ENCODE measurements at regions not wholly inside any gene's neighbourhood (a gene's known extent, or its start where the extent isn't known, plus 50 kb on each side); places are given as distances from the start of the nearest gene placed in this dataset.

DNA sequence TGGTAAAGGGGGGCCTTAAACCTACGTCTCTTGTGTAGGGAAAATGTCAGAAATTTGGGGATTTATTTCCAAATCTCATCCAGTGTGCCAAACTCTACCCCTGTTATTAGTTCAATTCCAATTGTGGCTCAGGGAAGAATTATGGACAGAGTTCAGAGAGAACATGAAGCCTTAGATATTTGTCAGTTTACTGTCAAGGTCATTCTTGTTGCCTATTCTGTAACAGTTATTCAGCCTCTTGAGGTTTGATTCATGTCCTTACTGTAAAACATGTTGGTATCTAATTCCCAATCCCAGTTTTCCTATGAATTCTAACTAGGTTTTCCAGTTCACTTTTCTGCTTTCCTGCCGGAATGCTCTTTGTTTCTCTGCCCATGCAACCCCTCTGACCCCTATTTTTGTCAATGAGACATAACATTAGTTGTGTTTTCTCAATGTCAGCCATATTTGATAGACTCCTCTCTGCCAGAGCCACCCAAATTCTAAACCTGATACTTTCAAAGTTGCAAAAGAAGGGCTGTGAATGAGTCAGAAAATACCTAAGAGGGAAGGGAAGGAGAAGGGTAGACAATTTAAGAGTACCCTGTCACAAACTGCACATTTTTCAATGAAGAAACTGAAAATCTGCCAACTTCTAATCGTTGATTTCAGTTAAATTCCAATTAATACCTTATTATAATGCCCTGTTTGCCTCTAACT lies 52.4 kb downstream of the ATOSA start:
- no peak for TF ChIP-seq EZH2 (IDR thresholded peaks at IDR 0.05; ENCODE audit: borderline replicate concordance, insufficient read depth, low read depth, low read length, poor library complexity, severe bottlenecking)
- TF ChIP-seq, protein P1, sequence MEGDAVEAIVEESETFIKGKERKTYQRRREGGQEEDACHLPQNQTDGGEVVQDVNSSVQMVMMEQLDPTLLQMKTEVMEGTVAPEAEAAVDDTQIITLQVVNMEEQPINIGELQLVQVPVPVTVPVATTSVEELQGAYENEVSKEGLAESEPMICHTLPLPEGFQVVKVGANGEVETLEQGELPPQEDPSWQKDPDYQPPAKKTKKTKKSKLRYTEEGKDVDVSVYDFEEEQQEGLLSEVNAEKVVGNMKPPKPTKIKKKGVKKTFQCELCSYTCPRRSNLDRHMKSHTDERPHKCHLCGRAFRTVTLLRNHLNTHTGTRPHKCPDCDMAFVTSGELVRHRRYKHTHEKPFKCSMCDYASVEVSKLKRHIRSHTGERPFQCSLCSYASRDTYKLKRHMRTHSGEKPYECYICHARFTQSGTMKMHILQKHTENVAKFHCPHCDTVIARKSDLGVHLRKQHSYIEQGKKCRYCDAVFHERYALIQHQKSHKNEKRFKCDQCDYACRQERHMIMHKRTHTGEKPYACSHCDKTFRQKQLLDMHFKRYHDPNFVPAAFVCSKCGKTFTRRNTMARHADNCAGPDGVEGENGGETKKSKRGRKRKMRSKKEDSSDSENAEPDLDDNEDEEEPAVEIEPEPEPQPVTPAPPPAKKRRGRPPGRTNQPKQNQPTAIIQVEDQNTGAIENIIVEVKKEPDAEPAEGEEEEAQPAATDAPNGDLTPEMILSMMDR (IDR thresholded peaks at IDR 0.05), result no peak
